LNCAP (cell line): ENCODE measurements at regions not wholly inside any gene's neighbourhood (a gene's known extent, or its start where the extent isn't known, plus 50 kb on each side); places are given as distances from the start of the nearest gene placed in this dataset.

ENCODE experiments used
- TF ChIP-seq, protein P1 (sequence below): fragments of 450-650 bp; IDR thresholded peaks from 2 replicates; pipeline ENCODE4 v1.5.1; 2017; ENCODE audit warnings: mild to moderate bottlenecking

DNA sequence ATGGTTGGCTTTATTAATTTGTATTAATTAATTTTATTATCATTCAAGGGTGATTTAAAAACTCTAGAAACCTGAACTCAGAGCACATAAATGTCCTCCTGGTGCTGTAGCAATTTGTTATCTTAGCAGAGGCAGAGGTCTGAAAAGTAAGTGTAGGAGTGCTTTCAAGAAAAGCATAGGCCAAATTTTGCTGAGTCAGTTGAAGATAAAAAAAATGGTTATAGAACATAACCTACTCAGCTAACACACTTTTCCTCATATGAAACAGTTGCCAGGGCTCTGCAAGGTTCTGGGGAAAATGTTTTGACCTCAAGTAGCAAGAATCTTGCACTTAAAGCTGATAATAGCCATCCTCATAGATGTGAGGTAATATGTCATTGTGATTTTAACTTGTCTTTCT lies 53.5 kb upstream of the CHODL start:
- TF ChIP-seq, protein P1, sequence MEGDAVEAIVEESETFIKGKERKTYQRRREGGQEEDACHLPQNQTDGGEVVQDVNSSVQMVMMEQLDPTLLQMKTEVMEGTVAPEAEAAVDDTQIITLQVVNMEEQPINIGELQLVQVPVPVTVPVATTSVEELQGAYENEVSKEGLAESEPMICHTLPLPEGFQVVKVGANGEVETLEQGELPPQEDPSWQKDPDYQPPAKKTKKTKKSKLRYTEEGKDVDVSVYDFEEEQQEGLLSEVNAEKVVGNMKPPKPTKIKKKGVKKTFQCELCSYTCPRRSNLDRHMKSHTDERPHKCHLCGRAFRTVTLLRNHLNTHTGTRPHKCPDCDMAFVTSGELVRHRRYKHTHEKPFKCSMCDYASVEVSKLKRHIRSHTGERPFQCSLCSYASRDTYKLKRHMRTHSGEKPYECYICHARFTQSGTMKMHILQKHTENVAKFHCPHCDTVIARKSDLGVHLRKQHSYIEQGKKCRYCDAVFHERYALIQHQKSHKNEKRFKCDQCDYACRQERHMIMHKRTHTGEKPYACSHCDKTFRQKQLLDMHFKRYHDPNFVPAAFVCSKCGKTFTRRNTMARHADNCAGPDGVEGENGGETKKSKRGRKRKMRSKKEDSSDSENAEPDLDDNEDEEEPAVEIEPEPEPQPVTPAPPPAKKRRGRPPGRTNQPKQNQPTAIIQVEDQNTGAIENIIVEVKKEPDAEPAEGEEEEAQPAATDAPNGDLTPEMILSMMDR = no peak

DNA sequence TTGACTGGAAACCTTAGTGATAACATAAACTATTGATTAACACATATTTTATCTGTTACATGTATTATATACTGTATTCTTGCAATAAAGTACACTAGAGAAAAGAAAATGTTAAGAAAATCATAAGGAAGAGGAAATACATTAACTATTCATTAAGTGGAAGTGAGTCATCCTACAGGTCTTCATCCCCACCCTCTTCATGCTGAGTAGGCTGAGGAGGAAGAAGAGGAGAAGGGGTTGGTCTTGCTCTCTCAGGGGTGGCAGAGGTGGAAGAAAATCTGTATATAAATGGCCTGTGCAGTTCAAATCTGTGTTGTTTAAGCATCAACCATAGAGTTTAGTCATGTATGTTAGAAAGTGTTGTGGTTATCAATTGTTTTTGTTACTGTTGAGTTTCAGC lies 66.1 kb upstream of the CHODL start:
- TF ChIP-seq, protein P1 = no peak

DNA sequence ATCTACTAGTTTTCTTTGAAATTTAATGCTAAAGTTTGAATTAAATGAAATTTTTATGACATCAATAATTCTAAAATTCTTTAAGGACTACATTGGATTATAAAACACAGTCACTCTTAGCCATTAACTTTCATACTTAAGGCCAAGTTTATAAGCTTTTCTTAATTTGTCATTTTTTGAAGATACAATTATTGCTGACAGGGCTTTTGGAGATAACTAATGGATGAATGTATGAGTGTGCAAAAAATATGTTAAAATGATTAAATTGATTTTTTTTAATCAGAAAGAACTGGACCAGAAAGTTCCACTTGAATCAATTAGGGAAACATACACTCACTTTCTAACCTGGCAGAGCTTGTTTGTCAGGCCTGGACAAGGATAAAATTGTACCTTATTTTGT lies 70.3 kb upstream of the CHODL start:
- TF ChIP-seq, protein P1 = no peak

DNA sequence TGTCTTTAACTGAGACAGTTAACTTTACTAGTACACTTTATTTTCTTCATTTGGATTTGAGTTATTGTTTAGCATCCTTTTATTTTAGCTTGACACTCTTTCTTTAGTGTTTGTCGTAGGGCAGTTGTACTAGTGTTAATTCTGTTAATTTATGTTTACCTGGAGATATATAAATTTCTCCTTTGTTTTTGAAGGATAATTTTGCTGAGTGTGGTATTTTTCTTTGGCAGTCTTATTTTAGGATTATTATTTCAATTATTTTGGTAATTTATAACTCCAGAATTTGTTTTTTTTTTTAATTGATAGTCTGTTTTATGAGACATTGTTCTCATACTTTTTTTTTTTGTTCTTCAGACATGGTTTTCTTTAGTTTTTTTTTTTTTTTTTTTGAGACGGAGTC lies 73.8 kb upstream of the CHODL start:
- TF ChIP-seq, protein P1 = no peak

DNA sequence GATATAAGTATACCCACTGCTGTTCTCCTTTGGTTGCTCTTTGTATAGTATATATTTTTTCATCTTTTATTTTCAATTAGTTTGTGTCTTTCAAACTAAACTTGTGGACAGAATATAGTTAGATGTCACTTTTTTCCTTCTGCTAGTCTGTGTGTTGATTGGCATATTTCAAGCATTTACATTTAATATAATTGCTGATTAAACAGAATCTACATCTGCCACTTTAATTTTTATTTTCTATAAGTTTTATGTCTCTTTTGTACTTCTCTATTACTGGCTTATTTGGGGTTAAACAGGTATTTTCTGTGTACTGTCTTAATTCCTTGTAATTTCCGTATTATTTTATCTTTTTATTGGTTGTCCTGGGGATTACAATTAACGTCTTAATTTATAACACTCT lies 74.4 kb upstream of the CHODL start:
- TF ChIP-seq, protein P1 = no peak

DNA sequence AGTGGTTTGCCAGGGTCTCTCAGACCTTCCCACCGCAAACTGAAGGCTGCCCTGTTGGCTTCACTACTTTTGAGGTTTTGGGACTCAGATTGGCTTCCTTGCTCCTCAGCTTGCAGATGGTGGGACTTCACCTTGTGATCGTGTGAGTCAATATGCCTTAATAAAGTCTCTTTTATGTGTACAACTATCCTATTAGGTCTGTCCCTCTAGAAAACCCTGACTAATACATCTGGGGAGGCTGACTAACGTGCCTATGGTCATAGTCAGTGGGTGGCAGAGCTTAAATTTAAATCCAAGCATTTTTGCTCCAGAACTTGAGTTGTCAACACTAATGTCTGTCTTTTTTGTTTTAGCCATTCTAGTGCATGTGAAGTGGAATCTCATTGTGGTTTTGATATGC lies 76.5 kb upstream of the CHODL start:
- TF ChIP-seq, protein P1 = no peak

DNA sequence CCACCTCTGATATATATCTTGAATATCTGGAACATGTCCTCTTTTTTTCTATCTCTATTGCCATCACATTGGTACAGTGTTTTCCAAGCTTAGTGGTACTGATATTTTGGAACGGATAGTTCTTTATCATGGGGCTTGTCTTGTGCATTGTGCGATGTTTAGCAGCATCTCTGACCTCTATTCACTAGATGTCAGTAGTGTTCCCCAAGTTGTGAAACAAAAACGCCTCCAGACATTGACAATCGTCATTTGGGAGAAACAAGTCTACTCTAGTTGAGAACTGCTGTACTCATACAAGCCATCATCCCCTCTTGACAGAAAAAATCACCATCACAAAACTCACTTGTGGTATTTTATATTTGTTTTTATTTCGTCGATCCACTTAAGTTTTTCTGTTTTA lies 79.7 kb upstream of the CHODL start:
- TF ChIP-seq, protein P1 = peak; percentile 22; the same call in 1 of the 2 replicates

DNA sequence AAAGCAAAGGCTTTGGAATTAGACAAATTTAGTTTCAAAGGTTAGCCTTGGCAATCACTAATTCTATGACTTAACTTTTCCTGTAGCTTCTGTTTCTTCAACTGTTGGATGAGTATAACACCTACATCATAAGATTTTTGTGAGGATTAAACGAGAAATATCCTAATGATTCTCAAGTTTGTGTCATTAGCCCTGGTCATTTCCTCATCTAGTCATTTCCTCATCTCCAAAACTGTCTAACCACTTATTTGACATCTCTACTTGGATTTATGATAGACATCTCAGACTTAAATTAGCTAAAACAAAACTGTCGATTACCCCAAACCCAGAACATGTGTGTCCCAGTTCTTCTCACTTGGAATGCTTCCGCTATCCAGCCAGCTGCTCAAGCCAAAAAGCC lies 80.2 kb upstream of the CHODL start:
- TF ChIP-seq, protein P1 = no peak
